H1 (cell line): ENCODE measurements at regions not wholly inside any gene's neighbourhood (a gene's known extent, or its start where the extent isn't known, plus 50 kb on each side); places are given as distances from the start of the nearest gene placed in this dataset.

ENCODE experiments used
- CTCF ChIA-PET: fragments of 300-600 bp; sonication (Branson Sonifier 250); formaldehyde crosslinking; loops from one replicate; lab custom pipeline; 2021; ENCODE audit not compliant: partially characterized antibody; lab: Charles Lee
- POLR2A ChIA-PET: fragments of 300-600 bp; sonication (Branson Sonifier 250); formaldehyde crosslinking; loops from one replicate; lab custom pipeline; 2021; ENCODE audit warnings: inconsistent platforms; ENCODE audit not compliant: partially characterized antibody; lab: Charles Lee
- DNase-seq, 2 experiments: peaks; one replicate each; pipeline versions ENCODE4 v3.0.0 to v3.0.0-alpha.2; 2010 to 2022; ENCODE audit warnings: low spot score in 2 of 2, low read depth in 1 of 2, mixed read lengths in 1 of 2
- FAIRE-seq: peaks from 2 replicates; lab custom pipeline; 2011; peaks lifted over from hg19 to GRCh38; lab: Jason Lieb, UNC
- H2AFZ ChIP-seq: 2 replicates; pipeline ENCODE4 v1.8.1; 2012; ENCODE audit warnings: low read length, inconsistent platforms
- H2AK5ac ChIP-seq: 2 replicates; pipeline ENCODE4 v1.6.1; 2013; ENCODE audit warnings: low read depth, low read length
- H2BK120ac ChIP-seq: replicated peaks from 2 replicates; pipeline ENCODE3; 2013; ENCODE audit warnings: low read depth, low read length, inconsistent platforms
- H2BK12ac ChIP-seq: 2 replicates; pipeline ENCODE4 v1.6.1; 2013; ENCODE audit warnings: low read depth, low read length
- H2BK15ac ChIP-seq: 2 replicates; pipeline ENCODE4 v1.6.1; 2013; ENCODE audit warnings: low read length
- H2BK20ac ChIP-seq: 2 replicates; pipeline ENCODE4 v1.6.1; 2013; ENCODE audit warnings: low read length
- H2BK5ac ChIP-seq: 2 replicates; pipeline ENCODE4 v1.6.1; 2013; ENCODE audit warnings: low read depth, low read length
- H3K14ac ChIP-seq: 2 replicates; pipeline ENCODE4 v1.6.1; 2013; ENCODE audit warnings: inconsistent platforms; ENCODE audit not compliant: insufficient read length
- H3K18ac ChIP-seq: 2 replicates; pipeline ENCODE4 v1.6.1; 2013; ENCODE audit warnings: low read length; ENCODE audit errors: extremely low read depth
- H3K23ac ChIP-seq: 2 replicates; pipeline ENCODE4 v1.6.1; 2013; ENCODE audit warnings: inconsistent platforms; ENCODE audit not compliant: insufficient read length
- H3K23me2 ChIP-seq: 2 replicates; pipeline ENCODE4 v1.6.1; 2013; ENCODE audit warnings: low read depth, low read length
- H3K27ac ChIP-seq: 2 replicates; pipeline ENCODE4 v1.6.1; 2011; ENCODE audit warnings: low read depth, low read length, inconsistent platforms
- H3K27me3 ChIP-seq, 4 experiments: replicated peaks in 1 of 4; 1 replicate in 1 of 4; 2 replicates in 3 of 4; pipeline versions ENCODE4 v1.6.1 to v1.8.1; 2011 to 2013; ENCODE audit warnings: low read length in 3 of 4, mild to moderate bottlenecking in 3 of 4, inconsistent platforms in 2 of 4, mixed read lengths in 2 of 4, moderate library complexity in 1 of 4; ENCODE audit not compliant: control insufficient read depth in 3 of 4, insufficient read depth in 3 of 4; ENCODE audit errors: extremely low read depth in 1 of 4
- H3K36me3 ChIP-seq, 4 experiments: 2 replicates each; pipeline versions ENCODE4 v1.6.1 to v1.8.1; 2011 to 2013; ENCODE audit warnings: mild to moderate bottlenecking in 4 of 4, low read length in 3 of 4, moderate library complexity in 2 of 4, control low read depth in 1 of 4, inconsistent platforms in 1 of 4; ENCODE audit not compliant: insufficient read depth in 4 of 4, control insufficient read depth in 2 of 4
- H3K4ac ChIP-seq: replicated peaks from 2 replicates; pipeline ENCODE3; 2013; ENCODE audit warnings: low read length, low read depth, mixed read lengths, inconsistent platforms; ENCODE audit not compliant: insufficient read length
- H3K4me1 ChIP-seq, 4 experiments: replicated peaks in 1 of 4; 1 replicate in 1 of 4; 2 replicates in 3 of 4; pipeline versions ENCODE4 v1.6.1 to v1.8.1; 2011 to 2013; ENCODE audit warnings: low read length in 3 of 4, inconsistent platforms in 2 of 4, mixed read lengths in 1 of 4; ENCODE audit not compliant: insufficient read depth in 4 of 4, control insufficient read depth in 3 of 4
- H3K4me2 ChIP-seq, 2 experiments: 2 replicates each; pipeline versions ENCODE4 v1.6.1 to v1.8.1; 2011 to 2013; ENCODE audit warnings: low read depth in 2 of 2, low read length in 2 of 2, control low read depth in 1 of 2, inconsistent platforms in 1 of 2, mild to moderate bottlenecking in 1 of 2; ENCODE audit not compliant: insufficient read depth in 1 of 2
- H3K4me3 ChIP-seq, 4 experiments: fragments of 200-600, 300-600 bp in 1 of 4; sonication (generic), shearing (Covaris generic), sonication (Bioruptor Twin) in 1 of 4; 2 replicates each; pipeline versions ENCODE4 v1.5.1 to v1.8.1; 2011 to 2016; ENCODE audit warnings: low read length in 4 of 4, low read depth in 3 of 4, control low read depth in 2 of 4, inconsistent platforms in 2 of 4, mild to moderate bottlenecking in 2 of 4, mixed read lengths in 1 of 4, moderate library complexity in 1 of 4; ENCODE audit not compliant: insufficient read depth in 2 of 4; ENCODE audit errors: extremely low read depth in 1 of 4
- H3K56ac ChIP-seq: replicated peaks from 2 replicates; pipeline ENCODE3; 2013; ENCODE audit warnings: low read depth, mild to moderate bottlenecking, mixed read lengths, low read length, inconsistent platforms; ENCODE audit not compliant: insufficient read length
- H3K79me1 ChIP-seq: 2 replicates; pipeline ENCODE4 v1.6.1; 2013; ENCODE audit warnings: low read depth, low read length, control low read depth
- H3K79me2 ChIP-seq, 2 experiments: 2 replicates each; pipeline versions ENCODE4 v1.6.1 to v1.8.1; 2012 to 2013; ENCODE audit warnings: low read length in 2 of 2, mild to moderate bottlenecking in 2 of 2, inconsistent platforms in 1 of 2; ENCODE audit not compliant: insufficient read depth in 2 of 2, control insufficient read depth in 1 of 2
- H3K9ac ChIP-seq, 4 experiments: replicated peaks in 1 of 4; 1 replicate in 1 of 4; 2 replicates in 3 of 4; pipeline versions ENCODE4 v1.6.1 to v1.8.1; 2011 to 2013; ENCODE audit warnings: low read depth in 3 of 4, low read length in 3 of 4, control low read depth in 2 of 4, mild to moderate bottlenecking in 2 of 4, moderate library complexity in 2 of 4, inconsistent platforms in 1 of 4; ENCODE audit errors: extremely low read depth in 1 of 4
- H3K9me3 ChIP-seq, 2 experiments: 2 replicates each; pipeline versions ENCODE4 v1.6.1 to v1.8.1; 2012 to 2013; ENCODE audit warnings: mild to moderate bottlenecking in 2 of 2, moderate library complexity in 2 of 2, control low read depth in 1 of 2, inconsistent platforms in 1 of 2, low read depth in 1 of 2, low read length in 1 of 2, mixed read lengths in 1 of 2; ENCODE audit not compliant: insufficient read depth in 2 of 2
- H4K20me1 ChIP-seq, 2 experiments: replicated peaks in 1 of 2; 2 replicates each; pipeline versions ENCODE3 to v1.8.1; 2011 to 2013; ENCODE audit warnings: inconsistent platforms in 2 of 2, low read length in 2 of 2, mild to moderate bottlenecking in 1 of 2; ENCODE audit not compliant: insufficient read depth in 2 of 2, control insufficient read depth in 1 of 2
- H4K5ac ChIP-seq: 2 replicates; pipeline ENCODE4 v1.6.1; 2013; ENCODE audit warnings: low read length, low read depth, mixed read lengths, inconsistent platforms; ENCODE audit not compliant: insufficient read length
- H4K8ac ChIP-seq: 2 replicates; pipeline ENCODE4 v1.8.0; 2013; ENCODE audit warnings: mild to moderate bottlenecking, moderate library complexity, low read length, inconsistent platforms; ENCODE audit not compliant: insufficient read depth; ENCODE audit errors: extremely low read depth
- H4K91ac ChIP-seq: replicated peaks from 2 replicates; pipeline ENCODE3; 2013; ENCODE audit warnings: low read length, mixed read lengths, inconsistent platforms; ENCODE audit not compliant: insufficient read length
- BACH1 ChIP-seq: IDR thresholded peaks from 2 replicates; pipeline ENCODE4 v1.6.1; 2012; ENCODE audit warnings: low read length, improper control_type of control experiment
- BRCA1 ChIP-seq: IDR thresholded peaks from 2 replicates; pipeline ENCODE4 v1.6.1; 2012; ENCODE audit warnings: low read depth, low read length, improper control_type of control experiment
- CBX8 ChIP-seq: fragments of 300-800, 300-1000 bp; sonication (generic); IDR thresholded peaks from 2 replicates; pipeline ENCODE4 v1.7.1; 2016; ENCODE audit warnings: low read depth, low read length, borderline replicate concordance
- CHD2 ChIP-seq: IDR thresholded peaks from 2 replicates; pipeline ENCODE4 v1.6.1; 2012; ENCODE audit warnings: low read length, improper control_type of control experiment
- JUN ChIP-seq: IDR thresholded peaks from 2 replicates; pipeline ENCODE4 v1.6.1; 2011; ENCODE audit warnings: low read depth, mild to moderate bottlenecking, improper control_type of control experiment, low read length
- NANOG ChIP-seq: IDR thresholded peaks from 2 replicates; pipeline ENCODE4 v1.6.1; 2011; ENCODE audit warnings: low read length, low read depth, mild to moderate bottlenecking, inconsistent platforms; ENCODE audit not compliant: insufficient read depth, poor library complexity, severe bottlenecking
- POLR2AphosphoS5 ChIP-seq: IDR thresholded peaks from 2 replicates; pipeline ENCODE4 v1.6.1; 2011; ENCODE audit warnings: low read depth, low read length
- SRF ChIP-seq: IDR thresholded peaks from 2 replicates; pipeline ENCODE4 v1.6.1; 2011; ENCODE audit warnings: mild to moderate bottlenecking, low read depth, low read length, moderate library complexity
- TAF7 ChIP-seq: optimal IDR thresholded peaks from 2 replicates; pipeline ENCODE3; 2011; ENCODE audit warnings: low read depth, mild to moderate bottlenecking, inconsistent platforms, low read length, moderate library complexity, borderline replicate concordance
- TEAD4 ChIP-seq: IDR thresholded peaks from 2 replicates; pipeline ENCODE4 v1.6.1; 2012; ENCODE audit warnings: low read depth, low read length, inconsistent platforms, mixed read lengths
- TF ChIP-seq, protein P1 (sequence below): IDR thresholded peaks from 2 replicates; pipeline ENCODE4 v1.6.1; 2012; ENCODE audit warnings: low read length, inconsistent platforms
- TF ChIP-seq, protein P2 (sequence below): IDR thresholded peaks from 2 replicates; pipeline ENCODE4 v1.6.1; 2011; ENCODE audit warnings: low read length, improper control_type of control experiment
- TF ChIP-seq, protein P3 (sequence below): IDR thresholded peaks from 2 replicates; pipeline ENCODE4 v1.6.1; 2012; ENCODE audit warnings: inconsistent platforms

DNA sequence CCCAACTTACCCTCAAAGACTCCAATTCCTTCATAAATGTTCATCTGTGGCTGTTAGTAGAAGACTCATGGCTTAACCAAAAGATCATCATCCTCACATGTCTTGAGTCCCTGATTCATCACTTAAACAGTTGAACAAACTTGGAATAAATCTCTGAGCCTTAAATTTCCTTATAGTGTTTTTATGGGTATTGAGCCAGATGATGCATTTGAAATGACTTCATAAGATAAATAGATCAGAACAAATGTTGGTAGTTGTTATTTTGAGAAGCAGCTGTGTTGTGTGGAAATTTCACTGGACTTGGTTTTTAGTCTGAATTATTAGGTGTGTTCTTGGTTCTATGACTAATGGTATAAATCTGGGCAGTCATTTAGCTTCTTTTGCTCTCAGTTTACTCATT lies 236.2 kb downstream of the NNT start:
- Histone ChIP-seq H2BK5ac (no peak overlapping the region), H3K36me3 (no peaks in the 10 kb centered on the region), H3K4me1 (no peaks in the 10 kb centered on the region), H4K5ac (no peak overlapping the region), H2BK20ac (no peak overlapping the region), H3K23ac (no peak overlapping the region), H3K9me3 (no peaks in the 10 kb centered on the region), H3K79me2 (no peaks in the 10 kb centered on the region), H3K79me1 (no peaks in the 10 kb centered on the region), H3K27ac (no peak overlapping the region), H3K27me3 (no peaks in the 10 kb centered on the region), H2BK12ac (no peak overlapping the region), H3K4me2 (no peak overlapping the region), H2BK15ac (no peak overlapping the region), H4K91ac (no peak overlapping the region), H3K56ac (no peak overlapping the region), H4K20me1 (no peaks in the 10 kb centered on the region), H2AFZ (no peak overlapping the region), H3K18ac (no peak overlapping the region), H4K8ac (no peak overlapping the region), H3K9ac (no peak overlapping the region), H2AK5ac (no peak overlapping the region), H3K23me2 (no peaks in the 10 kb centered on the region), H3K4ac (no peak overlapping the region), H3K14ac (no peak overlapping the region), H2BK120ac (no peak overlapping the region), H3K4me3 (no peak overlapping the region)
- FAIRE-seq (no peak), DNase-seq (no peak)
- CTCF ChIA-PET, result no interaction called here
- POLR2A ChIA-PET, result no interaction called here
- TF ChIP-seq NANOG, result no peak
- no peak for TF ChIP-seq SRF
- no peak for TF ChIP-seq JUN
- TF ChIP-seq POLR2AphosphoS5, result no peak
- TF ChIP-seq CHD2, result no peak
- no peak for TF ChIP-seq TAF7
- no peak for TF ChIP-seq TEAD4
- TF ChIP-seq, protein P1, sequence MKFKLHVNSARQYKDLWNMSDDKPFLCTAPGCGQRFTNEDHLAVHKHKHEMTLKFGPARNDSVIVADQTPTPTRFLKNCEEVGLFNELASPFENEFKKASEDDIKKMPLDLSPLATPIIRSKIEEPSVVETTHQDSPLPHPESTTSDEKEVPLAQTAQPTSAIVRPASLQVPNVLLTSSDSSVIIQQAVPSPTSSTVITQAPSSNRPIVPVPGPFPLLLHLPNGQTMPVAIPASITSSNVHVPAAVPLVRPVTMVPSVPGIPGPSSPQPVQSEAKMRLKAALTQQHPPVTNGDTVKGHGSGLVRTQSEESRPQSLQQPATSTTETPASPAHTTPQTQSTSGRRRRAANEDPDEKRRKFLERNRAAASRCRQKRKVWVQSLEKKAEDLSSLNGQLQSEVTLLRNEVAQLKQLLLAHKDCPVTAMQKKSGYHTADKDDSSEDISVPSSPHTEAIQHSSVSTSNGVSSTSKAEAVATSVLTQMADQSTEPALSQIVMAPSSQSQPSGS, result no peak
- TF ChIP-seq BACH1, result no peak
- TF ChIP-seq, protein P2, sequence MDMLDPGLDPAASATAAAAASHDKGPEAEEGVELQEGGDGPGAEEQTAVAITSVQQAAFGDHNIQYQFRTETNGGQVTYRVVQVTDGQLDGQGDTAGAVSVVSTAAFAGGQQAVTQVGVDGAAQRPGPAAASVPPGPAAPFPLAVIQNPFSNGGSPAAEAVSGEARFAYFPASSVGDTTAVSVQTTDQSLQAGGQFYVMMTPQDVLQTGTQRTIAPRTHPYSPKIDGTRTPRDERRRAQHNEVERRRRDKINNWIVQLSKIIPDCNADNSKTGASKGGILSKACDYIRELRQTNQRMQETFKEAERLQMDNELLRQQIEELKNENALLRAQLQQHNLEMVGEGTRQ, result no peak
- no peak for TF ChIP-seq BRCA1
- TF ChIP-seq, protein P3, sequence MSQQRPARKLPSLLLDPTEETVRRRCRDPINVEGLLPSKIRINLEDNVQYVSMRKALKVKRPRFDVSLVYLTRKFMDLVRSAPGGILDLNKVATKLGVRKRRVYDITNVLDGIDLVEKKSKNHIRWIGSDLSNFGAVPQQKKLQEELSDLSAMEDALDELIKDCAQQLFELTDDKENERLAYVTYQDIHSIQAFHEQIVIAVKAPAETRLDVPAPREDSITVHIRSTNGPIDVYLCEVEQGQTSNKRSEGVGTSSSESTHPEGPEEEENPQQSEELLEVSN, result no peak
- TF ChIP-seq CBX8, result no peak
